C4-2B (cell line): ENCODE measurements at regions not wholly inside any gene's neighbourhood (a gene's known extent, or its start where the extent isn't known, plus 50 kb on each side); places are given as distances from the start of the nearest gene placed in this dataset.
A peak's percentile ranks its signal among the peaks of the same experiment; 100 is the strongest.

ENCODE experiments used
- H3K27ac ChIP-seq: fragments of 450-650 bp; 2 replicates; pipeline ENCODE4 v1.5.1; 2017
- CTCF ChIP-seq: fragments of 450-650 bp; conservative IDR thresholded peaks from 2 replicates; pipeline ENCODE4 v1.5.1; 2017; ENCODE audit warnings: mild to moderate bottlenecking
- ZFX ChIP-seq: fragments of 450-650 bp; IDR thresholded peaks from 2 replicates; pipeline ENCODE4 v1.6.1; 2017

GRCh38 chr5:28737222-28737621, 1698.8 kb upstream of the CDH9 start:
- TF ChIP-seq CTCF (no peak), ZFX (no peak)
- no peak overlapping the region for H3K27ac ChIP-seq

GRCh38 chr5:28734396-28734795, 1696.0 kb upstream of the CDH9 start:
- TF ChIP-seq CTCF (peak; percentile 9; the same call in 1 of the 2 replicates), ZFX (no peak)
- no peak overlapping the region for H3K27ac ChIP-seq

- TF ChIP-seq ZFX (no peak), CTCF (no peak)
Observed at GRCh38 chr5:28729067-28729466, 1690.7 kb upstream of the CDH9 start.

GRCh38 chr5:28726815-28727214, 1688.4 kb upstream of the CDH9 start:
- no peak overlapping the region for H3K27ac ChIP-seq
- no peak for TF ChIP-seq ZFX
- no peak for TF ChIP-seq CTCF

More at GRCh38 chr5:28729067-28729466, 1690.7 kb upstream of the CDH9 start:
- no peak overlapping the region for H3K27ac ChIP-seq

GRCh38 chr5:28725001-28725400, 1686.6 kb upstream of the CDH9 start:
- TF ChIP-seq CTCF (no peak), ZFX (no peak)
- H3K27ac ChIP-seq: no peak overlapping the region

- TF ChIP-seq ZFX (no peak), CTCF (no peak)
- no peak overlapping the region for H3K27ac ChIP-seq
Observed at GRCh38 chr5:28714907-28715698, 1676.7 kb upstream of the CDH9 start.

- TF ChIP-seq CTCF: peak; percentile 38
- no peak for TF ChIP-seq ZFX
Observed at GRCh38 chr5:28710360-28710759, 1672.0 kb upstream of the CDH9 start.

More at GRCh38 chr5:28710360-28710759, 1672.0 kb upstream of the CDH9 start:
- no peak overlapping the region for H3K27ac ChIP-seq
